ENCODE measurements at regions not wholly inside any gene's neighbourhood (a gene's known extent, or its start where the extent isn't known, plus 50 kb on each side); places are given as distances from the start of the nearest gene placed in this dataset.

DNA sequence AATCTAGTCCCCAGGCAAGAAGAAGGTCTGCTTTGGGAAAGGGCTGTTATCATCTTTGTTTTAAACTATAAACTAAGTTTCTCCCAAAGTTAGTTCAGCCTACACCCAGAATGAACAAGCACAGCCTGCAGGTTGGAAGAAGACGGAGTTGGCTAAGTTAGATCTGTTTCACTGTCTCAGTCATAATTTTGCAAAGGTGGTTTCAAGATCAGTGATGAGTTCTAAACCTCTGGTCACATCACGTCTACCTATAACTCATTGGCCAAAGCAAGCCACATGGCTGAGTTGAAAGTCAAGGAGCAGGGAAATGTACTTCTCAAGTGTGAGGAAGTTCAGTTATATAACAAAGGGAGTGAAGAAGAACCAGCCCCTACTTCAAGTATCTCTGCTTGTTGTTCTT, 50.5 kb upstream of the ECI2 start:
- TF ChIP-seq, protein P1, sequence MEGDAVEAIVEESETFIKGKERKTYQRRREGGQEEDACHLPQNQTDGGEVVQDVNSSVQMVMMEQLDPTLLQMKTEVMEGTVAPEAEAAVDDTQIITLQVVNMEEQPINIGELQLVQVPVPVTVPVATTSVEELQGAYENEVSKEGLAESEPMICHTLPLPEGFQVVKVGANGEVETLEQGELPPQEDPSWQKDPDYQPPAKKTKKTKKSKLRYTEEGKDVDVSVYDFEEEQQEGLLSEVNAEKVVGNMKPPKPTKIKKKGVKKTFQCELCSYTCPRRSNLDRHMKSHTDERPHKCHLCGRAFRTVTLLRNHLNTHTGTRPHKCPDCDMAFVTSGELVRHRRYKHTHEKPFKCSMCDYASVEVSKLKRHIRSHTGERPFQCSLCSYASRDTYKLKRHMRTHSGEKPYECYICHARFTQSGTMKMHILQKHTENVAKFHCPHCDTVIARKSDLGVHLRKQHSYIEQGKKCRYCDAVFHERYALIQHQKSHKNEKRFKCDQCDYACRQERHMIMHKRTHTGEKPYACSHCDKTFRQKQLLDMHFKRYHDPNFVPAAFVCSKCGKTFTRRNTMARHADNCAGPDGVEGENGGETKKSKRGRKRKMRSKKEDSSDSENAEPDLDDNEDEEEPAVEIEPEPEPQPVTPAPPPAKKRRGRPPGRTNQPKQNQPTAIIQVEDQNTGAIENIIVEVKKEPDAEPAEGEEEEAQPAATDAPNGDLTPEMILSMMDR (IDR thresholded peaks at IDR 0.05 in 8 of 11, conservative IDR thresholded peaks at IDR 0.05 in 3 of 11), result no peak
- TF ChIP-seq POLR2AphosphoS5 (IDR thresholded peaks at IDR 0.05) (no peak), POLR2A (IDR thresholded peaks at IDR 0.05) (no peak)

All from spleen (tissue), 7 donors.